ENCODE measurements at regions not wholly inside any gene's neighbourhood (a gene's known extent, or its start where the extent isn't known, plus 50 kb on each side); places are given as distances from the start of the nearest gene placed in this dataset.

- Histone ChIP-seq H3K9me3 (no peaks in the 10 kb centered on the region), H3K27ac (no peak overlapping the region), H3K4me3 (no peak overlapping the region), H3K36me3 (no peaks in the 10 kb centered on the region), H3K4me1 (no peaks in the 10 kb centered on the region), H3K27me3 (no peaks in the 10 kb centered on the region)
- intact Hi-C loops (cut with DNase I): no loop called here
- DNase-seq: no peak
- 71 to 75% methylated on average over 5 of the region's 5 CpGs for WGBS, 2 donors
- TF ChIP-seq, protein P1, sequence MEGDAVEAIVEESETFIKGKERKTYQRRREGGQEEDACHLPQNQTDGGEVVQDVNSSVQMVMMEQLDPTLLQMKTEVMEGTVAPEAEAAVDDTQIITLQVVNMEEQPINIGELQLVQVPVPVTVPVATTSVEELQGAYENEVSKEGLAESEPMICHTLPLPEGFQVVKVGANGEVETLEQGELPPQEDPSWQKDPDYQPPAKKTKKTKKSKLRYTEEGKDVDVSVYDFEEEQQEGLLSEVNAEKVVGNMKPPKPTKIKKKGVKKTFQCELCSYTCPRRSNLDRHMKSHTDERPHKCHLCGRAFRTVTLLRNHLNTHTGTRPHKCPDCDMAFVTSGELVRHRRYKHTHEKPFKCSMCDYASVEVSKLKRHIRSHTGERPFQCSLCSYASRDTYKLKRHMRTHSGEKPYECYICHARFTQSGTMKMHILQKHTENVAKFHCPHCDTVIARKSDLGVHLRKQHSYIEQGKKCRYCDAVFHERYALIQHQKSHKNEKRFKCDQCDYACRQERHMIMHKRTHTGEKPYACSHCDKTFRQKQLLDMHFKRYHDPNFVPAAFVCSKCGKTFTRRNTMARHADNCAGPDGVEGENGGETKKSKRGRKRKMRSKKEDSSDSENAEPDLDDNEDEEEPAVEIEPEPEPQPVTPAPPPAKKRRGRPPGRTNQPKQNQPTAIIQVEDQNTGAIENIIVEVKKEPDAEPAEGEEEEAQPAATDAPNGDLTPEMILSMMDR (IDR thresholded peaks at IDR 0.05): no peak
- TF ChIP-seq POLR2A (IDR thresholded peaks at IDR 0.05): no peak
- no peak for TF ChIP-seq POLR2AphosphoS5 (IDR thresholded peaks at IDR 0.05)
- no peak for TF ChIP-seq EP300 (IDR thresholded peaks at IDR 0.05)
Measured at GRCh38 chr2:146260551-146260950, 1584.3 kb upstream of the ACVR2A start.

- H3K9me3 ChIP-seq: no peaks in the 10 kb centered on the region
- no peaks in the 10 kb centered on the region for H3K27me3 ChIP-seq
- 88 to 96% methylated on average over 2 of the region's 2 CpGs for WGBS, 2 donors
- no peak for TF ChIP-seq POLR2AphosphoS5 (IDR thresholded peaks at IDR 0.05)
- TF ChIP-seq EP300 (IDR thresholded peaks at IDR 0.05): no peak
- TF ChIP-seq POLR2A (IDR thresholded peaks at IDR 0.05): no peak
- TF ChIP-seq, protein P1 (IDR thresholded peaks at IDR 0.05): no peak
- H3K27ac ChIP-seq: no peak overlapping the region
- H3K36me3 ChIP-seq: no peaks in the 10 kb centered on the region
- H3K4me1 ChIP-seq: no peaks in the 10 kb centered on the region
- intact Hi-C loops (cut with DNase I): no loop called here
- no peak overlapping the region for H3K4me3 ChIP-seq
- DNase-seq: no peak
Measured at GRCh38 chr2:146259816-146260215, 1585.0 kb upstream of the ACVR2A start.

GRCh38 chr2:146258071-146258470 is 1586.8 kb upstream of the ACVR2A start:
- DNase-seq: no peak
- TF ChIP-seq POLR2A (IDR thresholded peaks at IDR 0.05) (no peak), EP300 (IDR thresholded peaks at IDR 0.05) (no peak), POLR2AphosphoS5 (IDR thresholded peaks at IDR 0.05) (no peak)
- TF ChIP-seq, protein P1 (IDR thresholded peaks at IDR 0.05): no peak
- Histone ChIP-seq H3K4me3 (no peak overlapping the region), H3K4me1 (no peaks in the 10 kb centered on the region), H3K27ac (no peak overlapping the region), H3K27me3 (no peaks in the 10 kb centered on the region), H3K9me3 (no peaks in the 10 kb centered on the region), H3K36me3 (no peaks in the 10 kb centered on the region)
- intact Hi-C loops (cut with DNase I): no loop called here
- WGBS, 2 donors: 63 to 70% methylated on average over 6 of the region's 6 CpGs

GRCh38 chr2:146252119-146252518 is 1592.7 kb upstream of the ACVR2A start:
- Histone ChIP-seq H3K4me1 (no peaks in the 10 kb centered on the region), H3K27ac (no peak overlapping the region), H3K36me3 (no peaks in the 10 kb centered on the region), H3K4me3 (no peak overlapping the region), H3K27me3 (no peaks in the 10 kb centered on the region), H3K9me3 (no peaks in the 10 kb centered on the region)
- TF ChIP-seq, protein P1 (IDR thresholded peaks at IDR 0.05): no peak
- TF ChIP-seq EP300 (IDR thresholded peaks at IDR 0.05) (no peak), POLR2A (IDR thresholded peaks at IDR 0.05) (no peak), POLR2AphosphoS5 (IDR thresholded peaks at IDR 0.05) (no peak)
- no peak for DNase-seq
- intact Hi-C loops (cut with DNase I): no loop called here
- 80 to 85% methylated on average over 2 of the region's 2 CpGs for WGBS, 2 donors

- TF ChIP-seq POLR2A (IDR thresholded peaks at IDR 0.05) (no peak), POLR2AphosphoS5 (IDR thresholded peaks at IDR 0.05) (no peak), EP300 (IDR thresholded peaks at IDR 0.05) (no peak)
- TF ChIP-seq, protein P1 (IDR thresholded peaks at IDR 0.05): no peak
- intact Hi-C loops (cut with DNase I): no loop called here
- Histone ChIP-seq H3K4me3 (no peak overlapping the region), H3K36me3 (no peaks in the 10 kb centered on the region), H3K27me3 (no peaks in the 10 kb centered on the region), H3K27ac (no peak overlapping the region), H3K4me1 (no peaks in the 10 kb centered on the region), H3K9me3 (no peaks in the 10 kb centered on the region)
- WGBS, 2 donors: 45 to 52% methylated on average over 3 of the region's 3 CpGs
- no peak for DNase-seq
Measured at GRCh38 chr2:146251328-146251727, 1593.5 kb upstream of the ACVR2A start.

Data from sigmoid colon (tissue), 6 donors.